Suprapubic skin (tissue), 4 donors: ENCODE measurements at regions not wholly inside any gene's neighbourhood (a gene's known extent, or its start where the extent isn't known, plus 50 kb on each side); places are given as distances from the start of the nearest gene placed in this dataset.

Experiments used
- CTCF ChIP-seq, 2 donors: fragments of 200-600 bp in 1 of 2; fragments of 450-650 bp in 1 of 2; sonication (generic) in 1 of 2; IDR thresholded peaks; one replicate each; pipeline ENCODE4 v1.5.1; 2016 to 2019; ENCODE audit warnings: antibody characterized with exemption in 2 of 2, mild to moderate bottlenecking in 1 of 2, moderate library complexity in 1 of 2
- EP300 ChIP-seq: sonication (generic); formaldehyde crosslinking; IDR thresholded peaks from one replicate; pipeline ENCODE4 v1.6.1; 2017; ENCODE audit warnings: antibody characterized with exemption
- POLR2A ChIP-seq, 2 donors: fragments of 450-650 bp; IDR thresholded peaks; one replicate each; pipeline ENCODE4 v1.6.1; 2017; ENCODE audit warnings: antibody characterized with exemption in 2 of 2, mild to moderate bottlenecking in 2 of 2, moderate library complexity in 2 of 2
- POLR2AphosphoS5 ChIP-seq, 3 donors: sonication (generic); formaldehyde crosslinking; IDR thresholded peaks; one replicate each; pipeline ENCODE4 v1.6.1; 2017; ENCODE audit warnings: antibody characterized with exemption in 3 of 3

GRCh38 chr16:52819405-52819804 lies 233.3 kb downstream of the CHD9NB start:
- TF ChIP-seq CTCF (IDR thresholded peaks at IDR 0.05) (no peak), POLR2A (IDR thresholded peaks at IDR 0.05) (no peak), EP300 (no peak), POLR2AphosphoS5 (IDR thresholded peaks at IDR 0.05) (no peak)
